GM18870 (cell line): ENCODE measurements at regions not wholly inside any gene's neighbourhood (a gene's known extent, or its start where the extent isn't known, plus 50 kb on each side); places are given as distances from the start of the nearest gene placed in this dataset.

ENCODE experiments used
- ATAC-seq: cut with Tn5 transposase; IDR thresholded peaks from one replicate; pipeline ENCODE4 v1.9.1; 2021; ENCODE audit warnings: moderate library complexity; ENCODE audit not compliant: unreplicated experiment

- ATAC-seq, result no peak
Observed at GRCh38 chr17:56085576-56086267, 67.6 kb upstream of the ANKFN1 start.

- no peak for ATAC-seq
Observed at GRCh38 chr17:56087199-56087598, 66.1 kb upstream of the ANKFN1 start.

- ATAC-seq, result no peak
Observed at GRCh38 chr17:56096026-56096810, 57.1 kb upstream of the ANKFN1 start.

DNA sequence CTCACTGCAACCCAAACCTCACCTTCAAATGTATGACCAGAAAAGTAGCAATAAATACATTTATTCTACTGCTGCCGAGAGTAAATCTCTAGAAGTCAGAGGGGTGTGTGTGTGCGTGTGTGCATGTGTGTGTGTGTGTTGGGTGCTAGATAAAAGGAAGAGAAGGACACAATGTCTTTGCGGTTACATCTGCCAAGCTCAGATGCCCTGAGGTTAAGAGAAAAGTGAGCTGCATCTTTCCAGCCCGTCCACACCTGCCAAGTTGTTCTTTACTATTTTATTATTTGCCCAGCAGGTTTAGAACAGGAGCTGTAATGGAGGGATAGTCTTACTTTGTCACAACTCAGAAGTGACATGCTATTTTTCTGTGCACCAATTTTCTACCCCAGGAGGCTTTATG is 54.5 kb upstream of the ANKFN1 start:
- ATAC-seq, result no peak

DNA sequence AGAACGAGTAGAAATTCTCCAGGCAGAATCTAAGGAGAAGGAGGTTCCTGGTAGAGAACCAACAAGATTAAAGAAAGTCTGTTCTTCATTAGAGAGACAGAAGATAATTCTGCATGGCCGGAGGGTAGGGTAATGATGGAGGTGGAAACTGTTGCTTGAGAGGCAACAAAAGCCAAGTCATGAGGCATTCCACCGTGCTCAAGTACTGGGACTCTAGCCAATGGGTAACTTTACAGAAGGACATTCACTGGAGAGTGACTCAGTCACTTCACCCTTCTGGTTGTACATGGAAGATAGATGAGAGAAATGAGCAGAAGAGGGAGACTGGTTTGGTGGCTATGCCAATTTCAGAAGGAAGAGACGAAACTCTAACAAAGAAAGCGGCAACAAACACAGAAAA is 53.6 kb upstream of the ANKFN1 start:
- ATAC-seq, result no peak
